ENCODE measurements at regions not wholly inside any gene's neighbourhood (a gene's known extent, or its start where the extent isn't known, plus 50 kb on each side); places are given as distances from the start of the nearest gene placed in this dataset.

DNA sequence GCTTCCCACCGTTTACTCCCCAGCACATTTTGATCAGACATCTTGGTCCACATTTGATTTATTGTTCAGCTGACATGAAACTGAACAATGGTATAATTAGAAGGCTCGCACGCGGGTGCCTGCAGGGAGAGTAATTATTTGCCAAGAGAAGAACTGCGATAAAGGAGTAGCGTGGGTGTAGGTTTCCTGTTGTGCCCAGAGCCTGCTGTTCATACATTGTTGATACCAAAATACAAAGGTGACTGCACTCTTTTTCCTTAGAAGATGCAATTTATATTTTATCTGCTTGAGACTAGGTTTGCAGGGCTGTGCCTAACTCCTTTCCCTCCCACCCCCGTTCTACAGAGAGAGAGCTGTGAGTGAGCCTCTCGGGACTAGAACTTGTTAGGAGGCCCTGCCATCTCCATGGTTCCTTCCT lies 241.8 kb upstream of the MSX2 start:
- Histone ChIP-seq H3K9me3 (no peaks in the 10 kb centered on the region), H3K27ac (ENCODE audit: low read length) (no peak overlapping the region), H3K27me3 (replicated peaks in 1 of 2; ENCODE audit: control insufficient read depth in 2 of 2, extremely low read depth in 1 of 2, insufficient read depth in 2 of 2, low read length in 1 of 2) (peaks cover 0 to 7% of the 10 kb centered on the region in 2 experiments), H3K4me1 (ENCODE audit: control insufficient read depth in 1 of 2, extremely low read depth in 1 of 2, insufficient read depth in 2 of 2, low read length in 2 of 2) (peaks cover 0 to 2% of the 10 kb centered on the region in 2 experiments), H3K4me3 (ENCODE audit: control insufficient read depth in 1 of 2, extremely low read depth in 1 of 2, low read length in 1 of 2) (no peak overlapping the region), H3K36me3 (ENCODE audit: control insufficient read depth in 2 of 2, extremely low read depth in 1 of 2, insufficient read depth in 1 of 2, low read length in 1 of 2) (no peaks in the 10 kb centered on the region)
- Mint-ChIP-seq H3K9me3 (peaks cover 10 to 23% (median 20%) of the 10 kb centered on the region in 3 donors), H3K4me3 (no peak overlapping the region), H3K4me1 (peaks cover 0 to 3% (median 0%) of the 10 kb centered on the region in 3 donors), H3K36me3 (no peaks in the 10 kb centered on the region), H3K27ac (no peak overlapping the region), H3K27me3 (peaks cover 2 to 14% of the 10 kb centered on the region in 2 donors)
- WGBS (ENCODE audit: insufficient coverage), result 25% methylated on average over 5 of the region's 8 CpGs
- DNase-seq (no peak), ATAC-seq (replicated peaks in 1 of 4) (peak in 1 of 4 experiments; percentile 13)
- CTCF ChIA-PET, result no interaction called here
- POLR2A ChIA-PET, result no interaction called here

DNA sequence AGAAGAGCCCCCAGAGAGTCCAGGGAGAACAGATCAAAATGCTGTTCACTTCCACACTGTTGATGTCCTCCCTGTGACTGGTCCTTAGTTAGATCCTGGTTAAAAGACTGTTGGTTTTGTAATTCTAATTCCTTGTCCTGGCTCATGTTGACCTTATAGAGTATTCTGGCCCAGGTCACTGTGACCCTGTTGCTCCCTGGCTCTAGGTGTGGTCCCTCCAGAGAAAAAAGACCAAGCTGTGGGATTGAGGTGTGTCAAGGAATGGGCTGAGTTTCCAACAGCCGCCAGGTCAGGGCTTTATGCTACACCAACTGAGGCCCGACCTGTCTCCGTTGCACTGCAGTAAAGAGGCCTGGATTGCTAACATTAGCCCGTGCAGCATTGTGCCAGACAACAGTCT lies 241.0 kb upstream of the MSX2 start:
- H3K36me3 Mint-ChIP-seq, result no peaks in the 10 kb centered on the region

DNA sequence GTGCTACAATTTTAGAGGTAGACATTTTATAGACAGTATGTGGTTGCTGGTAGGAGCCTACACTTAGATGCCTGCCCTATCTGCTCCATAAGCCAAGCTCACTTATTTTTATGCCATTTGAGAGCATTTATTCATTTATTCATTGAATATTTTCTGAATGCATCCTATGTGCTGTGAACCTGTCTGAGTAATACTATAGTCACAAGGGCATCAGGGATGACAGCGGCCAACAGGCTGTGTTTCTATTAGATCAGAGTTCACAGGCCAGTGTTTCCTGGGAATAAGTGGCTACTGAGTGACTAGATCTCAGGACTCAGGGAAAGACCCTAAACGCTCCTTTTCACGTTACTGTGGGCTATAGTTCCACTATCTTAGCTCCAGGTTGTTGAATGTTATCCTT lies 235.2 kb upstream of the MSX2 start:
- Histone ChIP-seq H3K4me1 (ENCODE audit: control insufficient read depth in 1 of 2, extremely low read depth in 1 of 2, insufficient read depth in 2 of 2, low read length in 2 of 2) (no peaks in the 10 kb centered on the region), H3K9me3 (no peaks in the 10 kb centered on the region), H3K4me3 (ENCODE audit: control insufficient read depth in 1 of 2, extremely low read depth in 1 of 2, low read length in 1 of 2) (no peak overlapping the region), H3K36me3 (ENCODE audit: control insufficient read depth in 2 of 2, extremely low read depth in 1 of 2, insufficient read depth in 1 of 2, low read length in 1 of 2) (no peaks in the 10 kb centered on the region), H3K27me3 (replicated peaks in 1 of 2; ENCODE audit: control insufficient read depth in 2 of 2, extremely low read depth in 1 of 2, insufficient read depth in 2 of 2, low read length in 1 of 2) (no peaks in the 10 kb centered on the region), H3K27ac (ENCODE audit: low read length) (no peak overlapping the region)
- no peaks in the 10 kb centered on the region for H3K36me3 Mint-ChIP-seq
- CTCF ChIA-PET, result no interaction called here
- DNase-seq, result no peak
- POLR2A ChIA-PET, result no interaction called here
- ATAC-seq (replicated peaks in 1 of 4), result no peak
- no peaks in the 10 kb centered on the region for H3K4me1 Mint-ChIP-seq
- peaks cover 0 to 11% of the 10 kb centered on the region in 2 donors for H3K27me3 Mint-ChIP-seq
- no peak overlapping the region for H3K4me3 Mint-ChIP-seq
- peaks cover 4 to 10% (median 9%) of the 10 kb centered on the region in 3 donors for H3K9me3 Mint-ChIP-seq
- WGBS (ENCODE audit: insufficient coverage), result 67% methylated on average over 1 of the region's 3 CpGs
- H3K27ac Mint-ChIP-seq, result no peak overlapping the region

More for the DNA sequence above, 241.0 kb upstream of the MSX2 start:
- Histone ChIP-seq H3K4me1 (ENCODE audit: control insufficient read depth in 1 of 2, extremely low read depth in 1 of 2, insufficient read depth in 2 of 2, low read length in 2 of 2) (peaks cover 0 to 2% of the 10 kb centered on the region in 2 experiments), H3K4me3 (ENCODE audit: control insufficient read depth in 1 of 2, extremely low read depth in 1 of 2, low read length in 1 of 2) (no peak overlapping the region), H3K9me3 (no peaks in the 10 kb centered on the region), H3K27me3 (replicated peaks in 1 of 2; ENCODE audit: control insufficient read depth in 2 of 2, extremely low read depth in 1 of 2, insufficient read depth in 2 of 2, low read length in 1 of 2) (peaks cover 0 to 7% of the 10 kb centered on the region in 2 experiments), H3K27ac (ENCODE audit: low read length) (no peak overlapping the region), H3K36me3 (ENCODE audit: control insufficient read depth in 2 of 2, extremely low read depth in 1 of 2, insufficient read depth in 1 of 2, low read length in 1 of 2) (no peaks in the 10 kb centered on the region)
- Mint-ChIP-seq H3K4me3 (no peak overlapping the region), H3K4me1 (peaks cover 0 to 3% (median 0%) of the 10 kb centered on the region in 3 donors), H3K9me3 (peaks cover 10 to 23% (median 20%) of the 10 kb centered on the region in 3 donors), H3K27me3 (peaks cover 2 to 14% of the 10 kb centered on the region in 2 donors), H3K27ac (no peak overlapping the region)
- DNase-seq, result no peak
- ChIA-PET CTCF (no interaction called here), POLR2A (no interaction called here)
- 90% methylated on average over 3 of the region's 4 CpGs for WGBS (ENCODE audit: insufficient coverage)
- no peak for ATAC-seq (replicated peaks in 1 of 4)

DNA sequence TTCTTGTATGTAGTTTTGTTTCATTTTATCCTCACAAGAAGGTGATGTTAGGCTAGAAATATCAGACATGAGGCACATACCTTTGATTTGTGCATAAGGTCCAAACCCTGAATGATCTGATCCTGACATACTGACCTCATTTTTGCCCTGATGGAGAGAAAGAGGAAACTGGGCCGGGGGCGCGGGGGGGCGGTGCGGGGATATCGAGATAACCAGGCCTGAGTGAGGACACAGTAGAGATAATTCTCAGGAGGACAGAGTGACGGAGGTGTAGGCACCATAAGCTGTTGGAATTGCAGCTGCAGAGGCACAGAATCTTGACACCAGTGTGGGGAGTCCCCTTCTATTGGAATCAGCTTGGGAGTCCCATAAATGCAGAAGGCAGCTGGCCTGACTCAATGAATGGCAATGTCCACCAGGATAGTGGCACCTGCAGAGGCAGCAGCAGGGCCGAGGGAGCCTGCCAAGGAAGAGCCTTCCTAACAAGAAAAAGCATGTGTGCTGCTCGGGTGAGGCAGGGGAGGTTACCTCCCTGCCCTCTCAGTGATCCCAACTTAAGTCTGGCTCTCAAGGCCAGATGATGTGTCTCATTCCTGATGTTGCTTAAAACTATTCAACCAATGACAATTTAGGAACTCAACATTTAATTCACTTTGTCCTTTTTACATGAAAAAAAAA lies 234.3 kb upstream of the MSX2 start:
- Histone ChIP-seq H3K4me3 (ENCODE audit: control insufficient read depth in 1 of 2, extremely low read depth in 1 of 2, low read length in 1 of 2) (no peak overlapping the region), H3K27ac (ENCODE audit: low read length) (no peak overlapping the region), H3K9me3 (no peaks in the 10 kb centered on the region), H3K27me3 (replicated peaks in 1 of 2; ENCODE audit: control insufficient read depth in 2 of 2, extremely low read depth in 1 of 2, insufficient read depth in 2 of 2, low read length in 1 of 2) (no peaks in the 10 kb centered on the region), H3K36me3 (ENCODE audit: control insufficient read depth in 2 of 2, extremely low read depth in 1 of 2, insufficient read depth in 1 of 2, low read length in 1 of 2) (no peaks in the 10 kb centered on the region), H3K4me1 (ENCODE audit: control insufficient read depth in 1 of 2, extremely low read depth in 1 of 2, insufficient read depth in 2 of 2, low read length in 2 of 2) (no peaks in the 10 kb centered on the region)
- H3K4me3 Mint-ChIP-seq, result no peak overlapping the region
- DNase-seq (no peak), ATAC-seq (replicated peaks in 1 of 4) (no peak)
- H3K27ac Mint-ChIP-seq, result no peak overlapping the region
- H3K9me3 Mint-ChIP-seq, result peaks cover 0 to 5% (median 4%) of the 10 kb centered on the region in 3 donors
- ChIA-PET POLR2A (no interaction called here), CTCF (no interaction called here)
- H3K4me1 Mint-ChIP-seq, result no peaks in the 10 kb centered on the region
- H3K27me3 Mint-ChIP-seq, result peaks cover 0 to 11% of the 10 kb centered on the region in 2 donors
- 79% methylated on average over 5 of the region's 9 CpGs for WGBS (ENCODE audit: insufficient coverage)
- no peaks in the 10 kb centered on the region for H3K36me3 Mint-ChIP-seq

DNA sequence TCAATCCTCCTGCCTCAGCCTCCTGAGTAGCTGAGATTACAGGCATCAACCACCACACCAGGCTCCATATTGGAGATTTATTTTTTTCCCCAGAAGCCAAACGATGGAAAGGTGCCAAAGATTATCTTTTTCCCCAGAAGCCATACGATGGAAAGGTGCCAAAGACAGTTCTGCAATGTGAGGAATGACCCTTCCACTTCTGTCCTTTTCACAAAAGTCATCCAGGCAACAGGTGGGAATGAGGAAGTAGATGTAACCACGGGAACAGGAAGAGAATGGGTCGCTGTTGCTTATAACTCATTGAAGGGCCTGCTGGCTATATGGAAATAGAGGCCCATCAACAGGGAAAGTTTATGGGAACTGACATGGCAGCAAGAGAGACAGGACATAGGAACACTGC lies 233.7 kb upstream of the MSX2 start:
- no peak overlapping the region for H3K4me3 ChIP-seq (ENCODE audit: control insufficient read depth in 1 of 2, extremely low read depth in 1 of 2, low read length in 1 of 2)
- H3K36me3 ChIP-seq (ENCODE audit: control insufficient read depth in 2 of 2, extremely low read depth in 1 of 2, insufficient read depth in 1 of 2, low read length in 1 of 2), result no peaks in the 10 kb centered on the region
- H3K4me1 Mint-ChIP-seq, result no peaks in the 10 kb centered on the region

DNA sequence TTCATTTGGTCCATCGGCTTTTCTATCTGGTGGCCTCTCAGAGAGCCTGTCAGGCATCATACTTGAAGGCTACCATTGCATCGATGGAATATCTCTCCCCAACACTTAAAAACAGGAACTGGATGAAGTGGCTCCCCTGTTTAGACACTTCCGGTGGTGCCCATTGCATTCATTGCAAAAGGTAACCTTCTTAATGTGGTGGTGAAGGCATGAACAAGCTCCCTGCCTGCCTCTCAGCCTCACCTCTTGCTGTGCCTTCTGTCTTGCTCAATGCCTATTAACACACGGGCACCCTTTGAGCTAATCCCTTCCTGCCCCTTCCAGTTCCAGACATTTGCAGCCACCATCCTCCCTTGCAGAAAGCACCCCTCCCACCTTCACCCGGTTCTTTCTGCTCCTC lies 233.1 kb upstream of the MSX2 start:
- POLR2A ChIA-PET, result no interaction called here
- Mint-ChIP-seq H3K27me3 (peaks cover 0 to 3% of the 10 kb centered on the region in 2 donors), H3K27ac (no peak overlapping the region), H3K36me3 (no peaks in the 10 kb centered on the region), H3K4me3 (no peak overlapping the region), H3K4me1 (no peaks in the 10 kb centered on the region), H3K9me3 (peaks cover 0 to 5% (median 4%) of the 10 kb centered on the region in 3 donors)
- Histone ChIP-seq H3K27ac (ENCODE audit: low read length) (no peak overlapping the region), H3K4me1 (ENCODE audit: control insufficient read depth in 1 of 2, extremely low read depth in 1 of 2, insufficient read depth in 2 of 2, low read length in 2 of 2) (no peaks in the 10 kb centered on the region), H3K27me3 (replicated peaks in 1 of 2; ENCODE audit: control insufficient read depth in 2 of 2, extremely low read depth in 1 of 2, insufficient read depth in 2 of 2, low read length in 1 of 2) (no peaks in the 10 kb centered on the region), H3K4me3 (ENCODE audit: control insufficient read depth in 1 of 2, extremely low read depth in 1 of 2, low read length in 1 of 2) (no peak overlapping the region), H3K9me3 (no peaks in the 10 kb centered on the region), H3K36me3 (ENCODE audit: control insufficient read depth in 2 of 2, extremely low read depth in 1 of 2, insufficient read depth in 1 of 2, low read length in 1 of 2) (no peaks in the 10 kb centered on the region)
- WGBS (ENCODE audit: insufficient coverage), result 38% methylated on average over 1 of the region's 5 CpGs
- CTCF ChIA-PET, result no interaction called here
- ATAC-seq (replicated peaks in 1 of 4), result no peak
- DNase-seq, result no peak

More for the DNA sequence above, 233.7 kb upstream of the MSX2 start:
- Mint-ChIP-seq H3K4me3 (no peak overlapping the region), H3K27me3 (peaks cover 0 to 7% of the 10 kb centered on the region in 2 donors), H3K27ac (no peak overlapping the region), H3K9me3 (peaks cover 0 to 5% (median 4%) of the 10 kb centered on the region in 3 donors), H3K36me3 (no peaks in the 10 kb centered on the region)
- Histone ChIP-seq H3K27ac (ENCODE audit: low read length) (no peak overlapping the region), H3K9me3 (no peaks in the 10 kb centered on the region), H3K27me3 (replicated peaks in 1 of 2; ENCODE audit: control insufficient read depth in 2 of 2, extremely low read depth in 1 of 2, insufficient read depth in 2 of 2, low read length in 1 of 2) (no peaks in the 10 kb centered on the region), H3K4me1 (ENCODE audit: control insufficient read depth in 1 of 2, extremely low read depth in 1 of 2, insufficient read depth in 2 of 2, low read length in 2 of 2) (no peaks in the 10 kb centered on the region)
- ChIA-PET POLR2A (no interaction called here), CTCF (no interaction called here)
- ATAC-seq (replicated peaks in 1 of 4) (no peak), DNase-seq (no peak)
- 50% methylated on average over 2 of the region's 4 CpGs for WGBS (ENCODE audit: insufficient coverage)

Measured in T-cell (primary cell).